ENCODE measurements at regions not wholly inside any gene's neighbourhood (a gene's known extent, or its start where the extent isn't known, plus 50 kb on each side); places are given as distances from the start of the nearest gene placed in this dataset.
"Not testable (repeated sequence)": the region's sequence is repeated elsewhere in the genome, so short reads cannot be mapped to it uniquely, and the experiment has no call there.

DNA sequence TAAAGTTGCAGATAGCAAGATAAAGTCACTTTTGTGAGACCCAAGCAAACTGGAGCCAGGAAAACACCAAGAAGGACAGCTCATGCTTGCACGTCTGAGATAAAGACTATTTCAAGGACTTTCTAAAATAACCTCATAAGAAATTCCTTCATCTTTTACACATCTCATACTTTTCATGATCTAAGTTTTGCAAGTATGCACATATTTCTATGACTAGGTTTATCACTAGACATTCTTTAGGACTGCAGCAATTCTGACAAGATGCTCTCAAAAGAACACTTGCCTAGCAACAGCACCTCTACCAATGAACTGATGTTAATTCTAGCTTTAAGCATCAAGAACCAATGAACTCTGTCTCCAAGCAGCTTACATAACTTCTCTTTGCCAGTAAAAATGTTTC lies 457.6 kb downstream of the SEMA3D start:
- DNase-seq, result no peak

DNA sequence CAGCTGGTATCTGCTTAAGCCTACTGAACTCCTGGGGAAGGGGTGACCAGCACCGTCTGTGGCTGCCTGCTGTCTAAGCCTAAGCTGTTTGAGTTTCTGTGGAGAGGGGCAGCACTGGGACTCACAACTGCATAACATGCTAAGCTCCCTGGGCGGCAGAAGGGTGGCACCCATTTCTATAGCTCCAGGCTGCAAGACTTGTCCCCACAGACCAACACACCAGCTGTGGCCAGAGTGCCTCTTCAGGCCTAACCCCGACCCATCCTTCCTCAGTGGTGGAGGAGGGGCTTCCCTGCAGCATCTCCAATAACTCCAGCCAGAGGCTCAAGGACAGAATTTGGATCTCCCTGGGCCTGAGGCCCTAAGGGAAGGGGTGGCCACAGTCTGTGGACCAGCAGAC lies 464.1 kb downstream of the SEMA3D start:
- DNase-seq, result no peak

GRCh38 chr7:84722086-84722485 lies 464.8 kb downstream of the SEMA3D start:
- no peak for DNase-seq

GRCh38 chr7:84720456-84721097 lies 466.3 kb downstream of the SEMA3D start:
- no peak for DNase-seq

DNA sequence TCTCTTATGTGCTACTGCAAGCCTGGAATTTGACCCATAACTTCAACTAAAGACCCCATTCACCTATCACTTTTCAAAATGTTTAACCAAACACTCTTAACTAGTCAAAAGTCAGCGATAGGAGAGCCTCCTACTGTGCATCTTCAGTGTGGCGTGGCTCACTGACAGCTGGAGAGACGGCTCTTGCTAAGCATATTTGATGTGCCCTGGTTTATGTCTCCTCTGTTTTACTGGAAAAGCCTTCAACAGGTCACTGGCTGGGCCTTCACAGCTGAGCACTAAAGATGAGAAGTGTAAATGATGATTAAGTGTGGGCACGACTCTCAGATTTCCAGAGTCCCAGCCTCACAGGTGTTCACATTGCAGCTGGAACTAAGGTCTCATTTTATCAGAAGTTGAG lies 472.1 kb downstream of the SEMA3D start:
- DNase-seq, result no peak

GRCh38 chr7:84712374-84713121 lies 474.3 kb downstream of the SEMA3D start:
- no peak for DNase-seq

DNA sequence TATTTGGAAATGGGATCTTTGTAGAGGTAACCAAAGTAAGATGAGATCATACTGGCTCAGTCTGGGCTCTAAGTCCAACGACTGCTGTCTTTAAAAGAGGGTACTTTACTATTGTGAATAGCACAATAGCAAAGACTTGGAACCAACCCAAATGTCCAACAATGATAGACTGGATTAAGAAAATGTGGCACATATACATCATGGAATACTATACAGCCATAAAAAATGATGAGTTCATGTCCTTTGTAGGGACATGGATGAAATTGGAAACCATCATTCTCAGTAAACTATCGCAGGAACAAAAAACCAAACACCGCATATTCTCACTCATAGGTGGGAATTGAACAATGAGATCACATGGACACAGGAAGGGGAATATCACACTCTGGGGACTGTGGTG lies 476.3 kb downstream of the SEMA3D start:
- not testable (repeated sequence) for DNase-seq

DNA sequence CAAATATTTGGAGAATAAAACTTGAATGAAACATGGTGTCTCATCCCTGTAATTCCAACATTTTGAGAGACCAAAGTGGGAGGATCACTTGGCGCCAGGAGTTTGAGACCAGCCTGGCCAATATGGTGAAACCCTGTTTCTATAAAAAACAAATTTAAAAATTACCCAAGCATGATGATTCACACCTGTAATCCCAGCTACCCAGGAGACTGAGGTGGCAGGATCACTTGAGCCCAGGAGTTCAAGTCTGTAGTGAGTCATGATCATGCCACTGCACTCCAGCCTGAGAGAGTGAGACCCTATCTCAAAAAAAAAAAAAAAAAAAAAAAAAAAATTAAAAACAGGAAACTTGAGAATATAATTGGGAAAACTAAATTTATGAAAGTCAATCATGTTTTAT lies 481.1 kb downstream of the SEMA3D start:
- DNase-seq, result no peak

GRCh38 chr7:84705079-84705478 lies 481.8 kb downstream of the SEMA3D start:
- no peak for DNase-seq

- no peak for DNase-seq
Measured at GRCh38 chr7:84704380-84704779, 482.5 kb downstream of the SEMA3D start.

DNA sequence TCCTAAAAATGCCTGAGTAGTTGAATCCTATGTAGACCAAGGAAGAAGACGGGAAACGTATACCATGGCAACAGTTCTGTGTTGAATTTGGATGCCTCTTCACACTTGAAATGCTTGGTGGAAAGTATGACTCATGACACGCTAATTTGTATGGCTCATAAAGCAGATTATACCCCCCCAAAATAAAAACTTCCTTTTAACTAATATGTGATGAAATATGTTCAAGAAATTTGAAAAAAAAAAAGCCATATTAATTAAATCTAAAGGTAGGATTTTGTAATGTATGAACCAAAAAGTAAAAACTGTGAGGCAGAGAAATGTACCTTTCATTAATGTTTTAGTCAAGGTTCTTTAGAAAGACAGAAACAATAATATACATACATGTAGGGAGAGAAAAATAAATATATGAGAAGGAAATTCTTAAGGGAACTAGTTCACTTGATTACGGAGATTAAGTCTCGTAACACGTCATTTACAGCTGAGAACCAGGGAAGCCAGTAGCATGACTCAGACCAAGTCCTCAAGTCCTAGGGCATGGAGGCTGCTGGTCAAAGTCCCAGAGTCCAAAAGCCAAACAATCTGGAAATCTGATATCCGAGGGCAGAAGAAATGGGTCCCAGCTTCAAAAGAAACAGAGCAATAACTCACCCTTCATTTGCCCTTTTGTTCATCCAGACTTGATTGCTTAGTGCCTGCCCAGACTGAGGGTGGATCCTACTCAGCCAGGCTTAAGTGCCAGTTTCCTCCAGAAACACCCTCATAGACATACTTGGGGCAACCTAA lies 485.1 kb downstream of the SEMA3D start:
- DNase-seq, result no peak

GRCh38 chr7:84700563-84701370 lies 486.1 kb downstream of the SEMA3D start:
- DNase-seq, result no peak

GRCh38 chr7:84697506-84697905 lies 489.4 kb downstream of the SEMA3D start:
- no peak for DNase-seq

GRCh38 chr7:84693483-84693882 lies 493.4 kb downstream of the SEMA3D start:
- DNase-seq, result no peak

DNA sequence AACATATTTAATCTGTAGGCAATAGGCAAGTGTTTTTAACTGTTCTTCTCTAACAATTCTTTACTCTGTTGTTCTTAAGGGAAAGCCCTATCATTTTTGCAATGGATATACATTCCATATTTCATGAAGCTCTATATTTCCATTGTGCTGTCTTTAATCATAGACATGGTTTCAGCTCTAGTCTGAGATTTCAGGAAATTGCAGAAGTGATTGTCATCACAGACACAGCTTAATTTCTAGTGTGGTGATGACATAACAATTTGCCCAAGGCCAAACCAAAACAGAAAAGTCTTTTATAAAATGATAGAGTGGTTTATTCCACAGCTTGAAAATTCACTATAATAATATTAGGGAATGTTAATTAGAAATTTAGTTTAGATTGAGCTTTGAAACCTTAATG lies 494.1 kb upstream of the SEMA3A start:
- no peak for DNase-seq

GRCh38 chr7:84686373-84686772 lies 491.8 kb upstream of the SEMA3A start:
- no peak for DNase-seq

DNA sequence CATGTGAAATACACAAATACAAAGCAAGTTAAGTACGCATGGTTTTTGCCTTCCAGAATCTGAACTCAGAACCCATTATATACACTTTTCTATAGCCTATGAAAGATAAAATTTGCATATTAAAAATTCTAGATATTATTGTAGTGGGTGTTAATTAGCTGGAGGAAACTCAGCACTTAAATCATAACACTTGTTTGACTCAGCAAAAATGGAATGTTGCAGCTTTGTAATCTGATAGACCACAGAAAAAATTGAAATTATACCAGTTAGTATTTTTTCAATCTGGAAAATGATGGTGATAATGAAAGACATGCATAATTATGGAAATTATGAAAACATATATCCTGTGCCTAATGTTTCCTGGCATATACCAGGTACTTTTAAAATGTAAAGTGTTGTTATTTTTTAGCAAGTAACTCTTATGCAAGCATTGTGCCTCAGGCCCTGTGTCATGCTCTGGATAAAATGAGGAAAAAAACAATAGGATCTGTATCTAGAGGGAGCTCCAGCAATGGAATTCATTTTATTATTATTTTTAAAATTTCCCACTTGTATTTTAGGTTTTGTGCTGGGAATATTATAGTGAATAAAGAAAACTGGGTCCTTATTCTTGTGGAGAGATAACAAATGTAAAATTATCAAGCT lies 490.4 kb upstream of the SEMA3A start:
- no peak for DNase-seq

DNA sequence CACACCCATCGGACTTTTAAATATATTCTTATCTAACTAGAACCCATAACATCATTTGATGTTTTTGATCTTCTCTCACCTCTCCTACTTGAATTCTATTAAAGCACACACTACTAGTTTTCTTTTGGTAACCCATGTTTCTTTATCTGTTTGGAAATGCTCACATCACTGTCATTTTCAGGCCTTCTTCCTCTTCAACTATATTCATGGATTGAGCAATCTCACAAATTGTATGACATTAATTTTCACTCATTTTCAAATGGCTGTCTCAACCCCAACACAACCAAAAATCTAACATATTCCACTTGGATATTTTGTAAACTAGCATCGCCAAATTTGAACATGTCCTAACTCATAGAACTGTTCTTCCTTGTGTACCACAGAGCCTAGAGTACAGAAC lies 488.0 kb upstream of the SEMA3A start:
- no peak for DNase-seq

DNA sequence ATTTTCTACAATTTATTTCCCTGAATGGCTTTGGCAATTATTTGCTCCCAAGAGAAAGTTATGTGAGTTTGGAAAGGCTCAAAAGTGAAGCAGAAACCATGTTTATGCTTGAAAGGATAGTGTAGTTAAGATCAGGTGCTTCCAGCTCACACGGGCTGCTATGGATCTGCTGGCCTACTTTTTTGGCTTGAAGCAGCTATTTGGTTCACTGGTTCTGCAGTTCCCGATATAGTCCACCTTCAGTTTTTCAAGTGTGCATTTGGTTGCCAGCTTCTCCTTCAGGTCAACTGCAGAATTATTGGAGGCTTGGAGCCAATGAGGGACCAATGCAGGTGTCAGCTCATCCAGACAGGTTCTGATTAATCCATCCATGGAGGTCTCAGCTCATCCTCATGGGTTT lies 484.3 kb upstream of the SEMA3A start:
- no peak for DNase-seq

- DNase-seq, result no peak
Measured at GRCh38 chr7:84677117-84677732, 482.6 kb upstream of the SEMA3A start.

DNA sequence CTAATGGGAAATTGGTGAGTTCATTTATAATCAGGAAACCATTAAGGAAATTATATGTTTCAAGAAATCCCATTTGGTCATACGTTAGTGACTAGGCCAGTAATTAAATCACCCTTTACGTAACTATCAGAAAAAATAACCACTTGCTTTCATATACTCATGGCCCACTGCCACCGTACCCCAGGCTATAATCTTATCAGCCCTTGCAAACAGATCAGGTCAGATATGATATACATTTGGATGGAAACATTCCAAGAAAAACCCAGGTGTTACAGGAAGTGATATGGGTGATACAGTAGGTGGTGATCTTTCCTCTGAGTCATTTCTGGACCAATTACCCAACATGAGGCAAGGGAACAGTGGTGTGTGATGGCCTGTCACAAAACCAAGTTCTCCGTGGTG lies 481.0 kb upstream of the SEMA3A start:
- DNase-seq, result no peak
